Bone marrow (tissue), 2 donors: ENCODE measurements at regions not wholly inside any gene's neighbourhood (a gene's known extent, or its start where the extent isn't known, plus 50 kb on each side); places are given as distances from the start of the nearest gene placed in this dataset.

Source experiments
- DNase-seq, 2 donors: peaks; one replicate each; lab custom pipeline; 2025; lab: John Stamatoyannopoulos, UW

DNA sequence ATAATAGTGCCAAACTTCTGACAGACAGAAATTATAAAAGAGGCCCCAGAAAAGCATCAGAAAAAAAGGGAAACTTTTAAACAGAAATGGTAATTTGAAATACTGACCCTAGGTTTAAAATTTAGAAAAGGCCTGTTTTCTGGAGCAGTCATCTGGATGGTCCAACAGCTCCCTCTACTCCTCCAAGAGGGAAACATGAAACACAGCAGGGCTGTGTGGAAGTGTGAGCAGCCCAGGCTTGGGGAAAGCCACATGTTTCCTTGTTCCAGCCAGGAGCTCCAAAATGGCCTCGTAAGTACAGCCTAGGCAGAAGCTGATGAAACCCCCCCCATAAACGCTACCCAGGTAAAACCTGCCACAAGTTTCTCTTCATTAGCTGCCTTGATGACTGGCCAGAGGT is 499.3 kb upstream of the ADAMTS16 start:
- no peak for DNase-seq

DNA sequence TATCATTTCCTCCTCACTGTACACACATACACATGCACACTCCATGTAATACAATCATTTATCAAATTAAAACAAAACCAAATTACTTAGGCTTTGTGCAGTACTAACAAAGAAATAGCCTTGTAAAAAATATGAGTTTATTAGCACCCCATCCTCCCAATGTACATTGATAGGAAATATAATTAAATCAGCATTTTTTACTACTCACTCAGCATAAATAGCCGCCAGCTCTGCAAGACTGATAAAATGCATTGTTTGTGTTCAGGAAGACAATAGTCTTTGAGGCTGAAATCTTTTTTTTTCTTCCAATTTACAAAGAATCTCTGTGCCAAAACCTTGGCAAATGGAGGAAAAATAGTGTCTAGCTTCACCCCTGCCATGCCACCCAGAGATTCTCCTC is 497.6 kb upstream of the ADAMTS16 start:
- no peak for DNase-seq

DNA sequence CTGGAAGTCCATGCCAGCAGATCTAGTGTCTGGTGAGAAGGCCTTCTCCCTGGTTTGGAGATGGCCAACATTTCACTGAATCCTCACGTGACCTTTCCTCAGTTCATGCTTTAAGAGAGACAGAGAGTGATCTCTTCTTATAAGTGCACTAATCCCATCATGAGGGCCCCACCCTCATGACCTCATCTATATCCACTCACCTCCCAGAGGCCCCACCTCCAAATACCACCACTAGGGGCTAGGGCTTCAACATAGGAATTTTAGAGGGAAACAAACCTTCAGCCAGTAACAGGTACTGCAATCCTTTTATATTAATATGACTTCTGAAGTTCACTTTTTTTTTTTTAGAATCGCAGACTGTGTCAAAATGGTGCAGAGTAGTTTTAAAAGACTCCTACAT is 496.9 kb upstream of the ADAMTS16 start:
- DNase-seq, result no peak

DNA sequence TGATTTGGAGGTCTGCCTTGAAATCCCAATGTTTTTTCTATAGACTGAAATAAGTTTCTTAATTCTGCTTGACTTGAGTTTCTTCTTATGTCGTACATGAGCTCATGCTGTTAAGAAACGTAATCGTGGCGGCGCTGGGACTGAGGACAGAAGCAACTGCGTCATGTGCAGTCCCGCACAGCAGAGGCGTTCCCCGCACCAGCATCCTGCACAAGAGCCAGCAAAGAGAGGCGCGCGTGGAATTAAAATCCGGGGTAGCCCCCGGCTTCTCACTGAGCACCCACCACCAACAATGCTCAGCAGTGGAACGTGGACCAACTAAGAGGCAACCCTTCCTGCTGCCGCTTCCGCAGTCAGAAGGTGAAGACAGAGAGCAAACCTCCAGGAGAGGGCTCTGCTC is 496.2 kb upstream of the ADAMTS16 start:
- no peak for DNase-seq

DNA sequence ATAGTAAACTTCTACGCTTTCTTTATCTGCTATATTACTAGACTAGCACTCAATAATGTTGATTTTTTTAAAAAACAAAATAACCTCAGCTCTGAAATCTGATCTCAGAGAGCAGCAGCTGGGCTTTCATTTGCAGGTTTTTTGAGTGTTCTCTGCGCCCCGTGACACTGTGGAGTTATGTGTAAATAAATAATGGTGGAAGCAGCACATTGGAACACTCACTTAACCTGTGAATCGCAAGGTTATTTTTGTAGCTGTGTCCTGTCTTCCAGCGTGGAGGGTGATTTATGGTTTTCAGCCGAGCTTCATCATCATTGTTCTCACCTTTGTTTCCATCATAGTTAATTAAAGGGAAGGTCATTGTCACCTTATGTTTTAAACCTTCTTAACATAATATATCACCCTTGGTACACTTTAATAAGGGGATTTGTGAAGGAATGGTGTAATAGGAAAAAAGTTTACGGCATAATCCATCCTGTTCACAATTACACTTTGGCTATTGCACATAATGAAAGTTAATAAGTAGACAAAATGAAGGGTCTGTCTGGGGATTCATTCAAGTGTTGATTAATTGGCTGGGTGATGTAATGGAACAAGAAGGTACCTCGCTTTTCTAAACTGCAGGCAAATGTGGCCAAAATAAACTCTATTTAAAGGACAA is 493.3 kb upstream of the ADAMTS16 start:
- no peak for DNase-seq

DNA sequence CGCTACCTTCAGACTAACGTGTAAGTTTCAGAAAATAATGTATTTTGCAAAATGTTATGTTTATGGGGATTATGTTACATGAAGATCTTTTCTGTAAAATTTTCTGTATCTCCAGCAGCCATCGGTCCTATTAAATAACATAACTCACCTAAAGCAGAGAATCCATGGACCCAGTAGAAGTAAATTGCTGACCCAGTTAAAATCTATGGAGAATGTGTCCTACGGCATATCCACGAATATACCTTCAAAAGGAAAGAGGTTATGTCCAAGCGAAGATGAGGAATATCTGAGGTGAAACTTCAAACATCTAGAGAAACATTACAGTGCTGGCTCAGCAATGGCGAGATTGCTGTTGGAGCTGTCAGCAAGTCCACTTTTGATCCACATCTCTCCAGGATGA is 492.2 kb upstream of the ADAMTS16 start:
- no peak for DNase-seq

DNA sequence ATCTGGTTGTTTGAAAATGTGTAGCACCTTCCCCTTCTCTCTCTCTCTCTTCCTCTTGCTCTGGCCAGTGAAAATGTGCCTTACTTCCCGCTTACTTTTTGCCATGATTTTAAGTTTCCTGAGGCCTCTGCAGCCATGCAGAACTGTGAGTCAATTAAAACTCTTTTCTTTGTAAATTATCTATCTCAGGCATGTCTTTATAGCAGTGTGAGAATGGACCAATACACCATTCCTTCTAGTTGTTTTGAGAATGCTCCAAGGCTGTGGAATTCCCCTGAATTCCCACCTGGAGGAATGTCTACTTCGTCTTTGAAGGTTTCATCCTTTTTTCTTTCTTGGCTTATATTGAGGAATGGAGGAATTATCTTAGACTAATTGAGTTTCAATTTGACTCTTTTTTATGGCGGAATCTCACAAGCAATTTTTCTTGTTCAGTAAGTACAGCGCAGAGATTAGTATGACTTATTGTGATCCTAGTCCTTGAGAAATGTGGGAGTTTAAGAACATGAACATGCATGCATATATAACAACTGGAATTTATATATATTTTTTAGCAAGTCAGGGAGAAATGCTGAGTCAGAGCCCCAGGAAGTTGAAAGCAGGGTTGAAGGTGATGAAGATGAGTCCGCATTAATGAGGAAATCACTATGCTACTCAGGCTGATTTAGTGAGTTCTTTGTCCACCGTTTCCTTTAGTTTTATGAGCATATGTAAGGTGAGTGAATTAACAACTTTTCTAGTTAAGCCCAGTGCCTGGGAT is 488.1 kb upstream of the ADAMTS16 start:
- no peak for DNase-seq

DNA sequence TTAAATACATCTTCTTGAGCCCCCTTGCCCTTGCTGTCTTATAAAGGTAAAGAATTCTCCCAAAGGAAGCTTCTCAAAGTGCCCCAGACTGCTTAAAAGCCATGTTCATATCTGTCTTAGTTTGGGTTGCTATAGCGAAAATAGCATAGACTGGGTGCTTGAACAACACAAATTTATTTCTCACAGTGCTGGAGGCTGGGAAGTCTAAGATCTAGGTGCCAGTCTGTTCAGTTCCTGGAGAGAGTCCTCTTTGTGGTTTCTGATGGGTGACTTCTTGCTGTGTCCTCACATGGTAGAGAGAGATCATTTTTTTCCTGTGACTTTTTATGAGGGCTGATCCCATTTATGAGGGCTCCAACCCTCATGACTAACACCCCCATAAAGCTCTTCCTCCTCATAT is 486.7 kb upstream of the ADAMTS16 start:
- no peak for DNase-seq

DNA sequence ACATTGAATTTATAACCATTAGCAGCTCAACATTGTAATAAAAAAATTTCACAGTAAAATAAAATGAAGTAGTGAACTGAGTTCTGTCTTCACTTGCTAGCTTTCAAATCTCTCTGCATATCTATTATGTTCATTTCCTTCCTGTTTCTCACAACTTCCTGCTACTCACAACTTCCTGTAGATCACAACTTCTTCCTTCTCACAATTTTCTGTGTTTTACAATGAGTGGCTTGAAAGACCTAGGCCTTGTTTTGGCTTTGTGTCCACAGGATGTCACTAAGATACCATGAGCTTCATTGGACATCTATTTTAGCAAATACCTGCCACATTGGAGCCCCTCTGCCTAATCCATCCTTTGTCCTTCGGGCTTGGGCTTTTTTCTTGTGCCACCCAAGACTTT is 480.3 kb upstream of the ADAMTS16 start:
- no peak for DNase-seq

DNA sequence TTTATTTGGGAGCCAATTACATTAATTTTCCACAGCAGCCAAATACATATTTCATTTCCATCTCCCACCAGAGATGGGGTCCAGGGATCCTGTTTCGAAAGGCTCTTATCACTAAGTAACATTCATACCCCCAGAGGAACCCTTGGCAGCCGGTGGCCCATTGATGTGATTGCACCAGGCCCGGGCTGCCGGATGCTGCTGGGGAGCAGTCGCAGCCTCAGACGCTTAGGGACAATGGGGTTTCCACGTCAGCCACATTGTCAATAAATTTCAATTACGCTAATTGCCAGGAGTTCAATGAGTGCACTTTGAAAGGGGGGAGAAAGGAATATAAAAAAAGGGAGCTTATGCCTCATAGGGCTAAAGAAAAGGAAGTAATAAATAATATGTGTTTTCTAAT is 478.8 kb upstream of the ADAMTS16 start:
- DNase-seq, result no peak

DNA sequence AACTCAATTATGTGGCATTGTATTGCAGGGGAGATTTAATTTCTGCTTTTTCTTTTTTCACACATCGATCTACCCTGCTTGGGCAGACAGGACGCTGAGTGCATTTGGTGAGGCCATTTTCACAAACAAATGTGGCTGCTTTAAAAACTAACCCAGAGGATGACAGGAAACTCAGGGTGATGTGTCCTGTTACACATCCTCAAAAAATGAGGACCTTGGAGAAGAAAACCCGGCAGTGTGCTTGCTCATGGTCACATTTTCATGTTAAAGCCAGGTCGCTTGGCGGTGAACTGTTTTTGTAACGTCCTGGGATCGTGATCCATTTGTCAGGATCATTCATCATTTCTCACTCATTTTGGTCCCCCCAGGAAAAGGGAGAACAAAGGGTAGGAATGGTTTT is 478.3 kb upstream of the ADAMTS16 start:
- DNase-seq, result no peak

DNA sequence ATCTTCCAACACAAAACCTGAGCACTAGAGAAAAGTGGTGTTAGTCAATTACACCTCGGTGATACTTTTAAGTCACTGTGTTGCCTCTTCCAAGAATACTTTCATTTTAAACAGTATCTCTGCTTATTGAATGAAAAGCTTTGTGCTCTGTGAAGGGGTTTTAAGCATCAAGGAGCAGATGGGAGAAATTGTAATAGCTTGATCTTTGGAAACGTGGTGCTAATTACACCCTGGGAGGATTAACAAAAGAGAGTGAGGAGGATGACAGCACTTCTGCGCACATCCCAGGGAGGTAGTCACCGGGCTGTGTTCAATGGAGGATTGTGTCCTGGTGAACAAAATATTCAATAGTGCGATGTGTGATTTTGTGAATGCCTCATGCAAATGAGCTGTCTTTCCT is 477.4 kb upstream of the ADAMTS16 start:
- no peak for DNase-seq

DNA sequence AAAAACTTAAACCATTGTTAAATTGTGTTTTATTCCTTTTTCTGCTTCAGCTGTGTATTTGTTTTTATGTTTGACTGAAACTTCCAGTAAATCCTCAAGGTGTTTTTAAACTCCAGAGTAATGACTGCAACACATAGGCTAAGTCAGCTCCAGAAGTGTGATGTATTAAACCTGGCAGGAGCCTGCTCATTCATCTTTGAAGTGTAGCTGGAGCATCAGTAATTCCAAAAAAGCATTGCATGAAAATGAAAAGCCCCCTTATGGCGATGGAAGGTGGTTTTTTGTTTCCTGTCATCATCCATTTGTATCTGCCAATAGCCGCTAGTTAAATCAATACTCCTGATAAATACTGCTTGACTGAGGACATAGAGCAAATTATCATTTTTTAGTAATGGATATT is 474.2 kb upstream of the ADAMTS16 start:
- DNase-seq, result no peak

DNA sequence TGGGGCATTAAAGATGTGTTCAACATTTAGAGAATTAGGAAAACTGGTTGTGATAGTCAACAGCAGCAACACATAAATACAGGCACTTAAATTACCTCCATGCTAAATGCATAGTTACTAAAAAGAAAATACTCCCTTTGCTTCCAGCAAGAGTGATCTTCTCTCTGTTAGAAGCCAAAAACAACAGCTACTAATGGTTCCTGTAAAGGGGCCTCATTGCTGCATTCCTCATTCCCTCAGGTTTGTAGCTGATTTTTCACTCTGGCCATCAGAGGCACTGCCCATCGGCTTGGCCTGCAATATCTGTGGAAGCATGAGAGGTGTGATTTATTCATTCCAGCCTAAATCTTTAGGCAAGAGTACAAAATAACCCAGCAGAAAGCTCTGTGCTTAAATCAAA is 466.0 kb upstream of the ADAMTS16 start:
- DNase-seq, result no peak

DNA sequence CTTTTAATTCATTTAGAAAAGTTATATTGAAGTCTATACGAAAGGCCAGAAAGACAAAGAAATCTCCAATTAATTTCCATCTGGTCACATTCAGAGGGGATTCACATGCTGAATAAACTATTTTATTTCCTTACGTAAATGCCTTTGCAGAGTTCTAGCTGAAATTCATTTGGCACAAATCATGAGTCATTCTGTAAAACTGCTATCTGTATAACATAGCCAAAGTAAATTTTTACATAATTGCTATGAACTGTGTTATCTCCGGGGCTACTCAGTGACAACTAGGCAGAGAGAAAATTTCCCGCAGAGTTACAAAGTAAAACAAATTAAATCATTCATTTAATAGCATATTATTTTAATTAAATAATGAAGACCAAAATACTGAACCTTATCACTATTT is 463.2 kb upstream of the ADAMTS16 start:
- DNase-seq, result no peak

DNA sequence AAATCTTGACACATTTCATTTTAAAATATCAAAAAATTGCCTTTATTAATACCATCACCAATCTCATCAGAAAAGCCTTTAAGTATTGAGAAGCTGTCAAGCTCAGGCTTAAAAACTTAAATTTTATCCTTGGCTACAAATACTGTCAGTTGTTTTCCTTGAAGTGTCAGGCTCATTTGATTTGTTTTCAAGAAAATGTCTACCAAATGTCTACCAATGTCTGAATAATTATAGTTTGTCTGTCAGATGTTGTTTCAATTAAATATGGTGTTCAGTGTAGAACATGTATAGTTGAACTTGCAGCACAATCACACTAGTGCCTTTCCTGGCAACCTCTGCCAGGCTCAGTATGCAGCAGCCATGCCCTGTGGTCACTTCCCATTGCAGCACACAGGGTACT is 455.2 kb upstream of the ADAMTS16 start:
- DNase-seq, result no peak

DNA sequence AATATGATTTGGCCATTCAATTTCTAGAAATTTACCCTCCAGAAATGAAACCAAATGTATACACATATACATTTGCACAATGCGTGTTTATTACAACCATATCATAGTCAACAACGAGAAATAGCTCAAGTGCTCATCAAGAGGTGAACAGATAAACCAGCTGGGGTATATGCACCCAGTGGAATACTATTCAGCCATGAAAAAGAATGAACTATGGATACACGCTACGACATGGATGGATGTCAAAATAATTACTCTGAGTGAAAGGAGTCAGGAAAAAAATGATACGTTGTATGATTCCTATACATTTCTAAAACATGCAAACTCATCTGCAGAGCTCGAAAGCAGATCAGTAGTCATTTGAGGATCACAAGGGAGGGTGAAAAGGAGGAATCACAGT is 441.5 kb upstream of the ADAMTS16 start:
- no peak for DNase-seq

DNA sequence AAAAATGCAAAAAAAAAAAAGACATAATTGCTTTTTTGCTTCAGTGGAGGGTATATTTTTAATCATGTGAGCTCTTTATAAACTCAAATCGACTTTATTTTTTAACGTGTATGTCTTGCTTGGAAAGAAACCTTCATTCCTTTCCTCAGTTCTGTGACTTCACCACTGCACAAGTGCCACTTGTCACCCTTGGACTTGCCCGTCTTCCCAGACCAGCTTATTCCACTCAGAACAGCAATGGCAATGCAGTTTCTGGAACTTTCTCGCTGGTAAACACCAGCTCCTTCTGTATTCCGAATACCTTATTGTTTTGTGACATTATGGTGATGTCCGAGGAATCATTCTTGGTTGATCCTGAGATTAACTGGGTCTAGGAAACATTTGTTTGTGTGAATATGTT is 440.5 kb upstream of the ADAMTS16 start:
- DNase-seq, result no peak

DNA sequence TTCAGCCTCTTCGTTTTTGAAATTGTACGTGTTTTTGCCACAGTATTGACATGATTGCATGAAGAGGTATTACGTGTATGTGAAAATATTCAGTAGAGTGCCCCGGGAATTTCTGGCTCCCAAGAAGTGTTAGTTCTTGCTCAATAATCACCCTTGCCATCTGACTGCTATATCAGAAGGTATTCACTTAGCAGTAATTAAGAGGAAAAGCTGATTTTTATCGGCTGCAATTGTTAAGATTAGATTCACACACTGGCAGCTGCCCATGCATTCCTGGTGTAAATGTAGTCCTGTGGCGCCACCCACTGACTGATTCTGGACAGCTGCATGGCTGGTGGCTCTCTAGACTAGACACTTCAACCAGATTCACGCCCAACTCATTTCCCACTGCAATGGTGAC is 440.1 kb upstream of the ADAMTS16 start:
- no peak for DNase-seq

DNA sequence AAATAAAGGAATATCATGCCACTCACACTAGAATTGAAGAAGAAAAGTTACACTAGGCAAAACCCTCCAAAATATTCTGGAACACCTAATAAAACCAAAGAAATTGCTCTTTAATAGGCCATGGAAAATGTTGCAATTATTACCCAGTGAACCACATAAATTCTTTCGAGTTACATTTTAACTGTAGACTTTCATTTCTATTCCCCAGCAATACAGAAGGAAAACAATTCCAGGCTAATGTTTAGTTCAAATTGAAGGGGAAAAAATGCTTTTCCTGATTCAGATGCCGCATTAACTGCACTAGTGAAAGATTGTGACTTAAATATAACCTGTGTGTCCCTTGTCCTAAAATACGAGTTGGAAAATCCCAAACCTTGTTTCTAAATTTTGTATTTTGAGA is 439.3 kb upstream of the ADAMTS16 start:
- no peak for DNase-seq

DNA sequence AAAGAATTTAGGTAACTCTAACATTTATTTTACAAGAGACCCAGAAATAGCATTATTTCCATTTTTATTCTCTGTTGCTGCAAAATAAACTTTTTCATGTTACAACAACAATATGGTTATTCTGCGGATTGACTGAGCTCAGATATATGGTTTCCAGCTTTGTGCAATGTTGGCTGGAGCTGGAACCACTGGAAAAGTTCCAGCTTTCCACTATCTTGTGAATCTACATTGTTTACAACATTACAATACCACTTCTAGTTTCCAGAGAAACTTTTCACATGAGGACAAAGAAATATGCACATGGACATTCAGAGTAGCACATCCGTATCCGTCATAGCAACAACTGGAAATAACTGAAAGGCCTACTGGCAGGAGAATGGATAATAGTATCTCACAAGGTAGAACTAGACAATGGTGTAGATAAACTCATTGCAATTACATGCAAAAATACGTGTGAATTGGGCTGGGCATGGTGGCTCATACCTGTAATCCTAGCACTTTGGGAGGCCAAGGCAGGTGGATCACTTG is 436.1 kb upstream of the ADAMTS16 start:
- no peak for DNase-seq

DNA sequence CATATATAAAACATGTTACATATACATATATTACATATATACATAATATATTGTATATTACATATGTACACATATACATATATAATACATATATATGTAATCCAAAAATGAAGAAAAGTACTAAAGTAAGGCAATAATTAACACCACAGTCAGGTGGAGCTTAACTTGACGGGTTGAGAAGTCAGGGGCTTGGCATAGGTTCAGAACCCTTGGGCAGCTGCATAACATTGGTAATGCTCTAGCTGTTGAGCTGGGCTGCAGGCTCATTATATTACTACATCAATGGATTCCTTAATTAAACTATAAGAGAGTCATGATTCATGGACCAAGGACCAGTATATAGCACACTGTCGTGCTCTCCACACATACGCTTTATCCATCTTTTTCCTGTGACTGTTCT is 435.2 kb upstream of the ADAMTS16 start:
- no peak for DNase-seq

DNA sequence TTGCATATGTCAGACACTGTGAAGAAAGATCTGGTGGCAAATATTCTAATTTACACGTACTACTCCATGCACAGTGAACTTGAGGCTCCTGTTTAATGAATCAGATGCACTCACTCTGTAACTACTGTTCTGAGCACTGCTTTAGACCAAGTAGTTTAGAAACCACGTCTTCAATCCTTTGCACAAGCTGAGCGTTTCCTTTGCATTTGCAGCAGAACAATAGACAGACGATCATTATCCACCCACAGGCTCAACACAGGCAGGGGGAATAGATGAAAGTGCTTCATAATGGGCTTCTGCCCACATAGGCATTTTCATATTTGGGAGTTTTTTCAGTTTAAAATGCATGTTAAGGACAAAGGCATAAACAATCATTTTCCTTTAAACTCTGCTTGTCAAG is 423.3 kb upstream of the ADAMTS16 start:
- DNase-seq, result no peak

DNA sequence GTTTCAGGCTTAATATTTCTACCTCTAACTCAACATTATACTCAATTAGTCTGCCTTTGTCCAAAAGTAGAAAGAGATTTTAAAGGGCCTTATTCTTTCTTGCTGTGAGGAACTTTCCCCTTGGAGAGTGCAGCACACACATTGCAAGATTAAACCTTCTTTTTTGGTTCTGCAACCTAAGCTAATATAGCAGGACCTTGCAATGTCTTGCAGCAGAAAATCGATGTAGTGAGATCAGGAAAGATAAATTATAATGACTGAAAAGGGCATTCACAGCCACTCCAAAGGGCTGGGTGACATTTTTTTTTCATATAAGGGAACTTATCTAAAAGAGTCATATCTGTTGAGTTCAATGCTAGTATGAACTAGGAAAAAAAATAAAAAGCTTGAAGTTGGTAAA is 422.7 kb upstream of the ADAMTS16 start:
- no peak for DNase-seq
